H1 (cell line): ENCODE measurements at regions not wholly inside any gene's neighbourhood (a gene's known extent, or its start where the extent isn't known, plus 50 kb on each side); places are given as distances from the start of the nearest gene placed in this dataset.
A peak's percentile ranks its signal among the peaks of the same experiment; 100 is the strongest.

Experiments used
- CTCF ChIA-PET: fragments of 300-600 bp; sonication (Branson Sonifier 250); formaldehyde crosslinking; loops from one replicate; lab custom pipeline; 2021; ENCODE audit not compliant: partially characterized antibody; lab: Charles Lee
- POLR2A ChIA-PET: fragments of 300-600 bp; sonication (Branson Sonifier 250); formaldehyde crosslinking; loops from one replicate; lab custom pipeline; 2021; ENCODE audit warnings: inconsistent platforms; ENCODE audit not compliant: partially characterized antibody; lab: Charles Lee
- DNase-seq, 2 experiments: peaks; one replicate each; pipeline versions ENCODE4 v3.0.0 to v3.0.0-alpha.2; 2010 to 2022; ENCODE audit warnings: low spot score in 2 of 2, low read depth in 1 of 2, mixed read lengths in 1 of 2
- FAIRE-seq: peaks from 2 replicates; lab custom pipeline; 2011; peaks lifted over from hg19 to GRCh38; lab: Jason Lieb, UNC
- H2AFZ ChIP-seq: 2 replicates; pipeline ENCODE4 v1.8.1; 2012; ENCODE audit warnings: low read length, inconsistent platforms
- H2AK5ac ChIP-seq: 2 replicates; pipeline ENCODE4 v1.6.1; 2013; ENCODE audit warnings: low read depth, low read length
- H2BK120ac ChIP-seq: replicated peaks from 2 replicates; pipeline ENCODE3; 2013; ENCODE audit warnings: low read depth, low read length, inconsistent platforms
- H2BK12ac ChIP-seq: 2 replicates; pipeline ENCODE4 v1.6.1; 2013; ENCODE audit warnings: low read depth, low read length
- H2BK15ac ChIP-seq: 2 replicates; pipeline ENCODE4 v1.6.1; 2013; ENCODE audit warnings: low read length
- H2BK20ac ChIP-seq: 2 replicates; pipeline ENCODE4 v1.6.1; 2013; ENCODE audit warnings: low read length
- H2BK5ac ChIP-seq: 2 replicates; pipeline ENCODE4 v1.6.1; 2013; ENCODE audit warnings: low read depth, low read length
- H3K14ac ChIP-seq: 2 replicates; pipeline ENCODE4 v1.6.1; 2013; ENCODE audit warnings: inconsistent platforms; ENCODE audit not compliant: insufficient read length
- H3K18ac ChIP-seq: 2 replicates; pipeline ENCODE4 v1.6.1; 2013; ENCODE audit warnings: low read length; ENCODE audit errors: extremely low read depth
- H3K23ac ChIP-seq: 2 replicates; pipeline ENCODE4 v1.6.1; 2013; ENCODE audit warnings: inconsistent platforms; ENCODE audit not compliant: insufficient read length
- H3K23me2 ChIP-seq: 2 replicates; pipeline ENCODE4 v1.6.1; 2013; ENCODE audit warnings: low read depth, low read length
- H3K27ac ChIP-seq: 2 replicates; pipeline ENCODE4 v1.6.1; 2011; ENCODE audit warnings: low read depth, low read length, inconsistent platforms
- H3K27me3 ChIP-seq, 4 experiments: replicated peaks in 1 of 4; 1 replicate in 1 of 4; 2 replicates in 3 of 4; pipeline versions ENCODE4 v1.6.1 to v1.8.1; 2011 to 2013; ENCODE audit warnings: low read length in 3 of 4, mild to moderate bottlenecking in 3 of 4, inconsistent platforms in 2 of 4, mixed read lengths in 2 of 4, moderate library complexity in 1 of 4; ENCODE audit not compliant: control insufficient read depth in 3 of 4, insufficient read depth in 3 of 4; ENCODE audit errors: extremely low read depth in 1 of 4
- H3K36me3 ChIP-seq, 4 experiments: 2 replicates each; pipeline versions ENCODE4 v1.6.1 to v1.8.1; 2011 to 2013; ENCODE audit warnings: mild to moderate bottlenecking in 4 of 4, low read length in 3 of 4, moderate library complexity in 2 of 4, control low read depth in 1 of 4, inconsistent platforms in 1 of 4; ENCODE audit not compliant: insufficient read depth in 4 of 4, control insufficient read depth in 2 of 4
- H3K4ac ChIP-seq: replicated peaks from 2 replicates; pipeline ENCODE3; 2013; ENCODE audit warnings: low read length, low read depth, mixed read lengths, inconsistent platforms; ENCODE audit not compliant: insufficient read length
- H3K4me1 ChIP-seq, 4 experiments: replicated peaks in 1 of 4; 1 replicate in 1 of 4; 2 replicates in 3 of 4; pipeline versions ENCODE4 v1.6.1 to v1.8.1; 2011 to 2013; ENCODE audit warnings: low read length in 3 of 4, inconsistent platforms in 2 of 4, mixed read lengths in 1 of 4; ENCODE audit not compliant: insufficient read depth in 4 of 4, control insufficient read depth in 3 of 4
- H3K4me2 ChIP-seq, 2 experiments: 2 replicates each; pipeline versions ENCODE4 v1.6.1 to v1.8.1; 2011 to 2013; ENCODE audit warnings: low read depth in 2 of 2, low read length in 2 of 2, control low read depth in 1 of 2, inconsistent platforms in 1 of 2, mild to moderate bottlenecking in 1 of 2; ENCODE audit not compliant: insufficient read depth in 1 of 2
- H3K4me3 ChIP-seq, 4 experiments: fragments of 200-600, 300-600 bp in 1 of 4; sonication (generic), shearing (Covaris generic), sonication (Bioruptor Twin) in 1 of 4; 2 replicates each; pipeline versions ENCODE4 v1.5.1 to v1.8.1; 2011 to 2016; ENCODE audit warnings: low read length in 4 of 4, low read depth in 3 of 4, control low read depth in 2 of 4, inconsistent platforms in 2 of 4, mild to moderate bottlenecking in 2 of 4, mixed read lengths in 1 of 4, moderate library complexity in 1 of 4; ENCODE audit not compliant: insufficient read depth in 2 of 4; ENCODE audit errors: extremely low read depth in 1 of 4
- H3K56ac ChIP-seq: replicated peaks from 2 replicates; pipeline ENCODE3; 2013; ENCODE audit warnings: low read depth, mild to moderate bottlenecking, mixed read lengths, low read length, inconsistent platforms; ENCODE audit not compliant: insufficient read length
- H3K79me1 ChIP-seq: 2 replicates; pipeline ENCODE4 v1.6.1; 2013; ENCODE audit warnings: low read depth, low read length, control low read depth
- H3K79me2 ChIP-seq, 2 experiments: 2 replicates each; pipeline versions ENCODE4 v1.6.1 to v1.8.1; 2012 to 2013; ENCODE audit warnings: low read length in 2 of 2, mild to moderate bottlenecking in 2 of 2, inconsistent platforms in 1 of 2; ENCODE audit not compliant: insufficient read depth in 2 of 2, control insufficient read depth in 1 of 2
- H3K9ac ChIP-seq, 4 experiments: replicated peaks in 1 of 4; 1 replicate in 1 of 4; 2 replicates in 3 of 4; pipeline versions ENCODE4 v1.6.1 to v1.8.1; 2011 to 2013; ENCODE audit warnings: low read depth in 3 of 4, low read length in 3 of 4, control low read depth in 2 of 4, mild to moderate bottlenecking in 2 of 4, moderate library complexity in 2 of 4, inconsistent platforms in 1 of 4; ENCODE audit errors: extremely low read depth in 1 of 4
- H3K9me3 ChIP-seq, 2 experiments: 2 replicates each; pipeline versions ENCODE4 v1.6.1 to v1.8.1; 2012 to 2013; ENCODE audit warnings: mild to moderate bottlenecking in 2 of 2, moderate library complexity in 2 of 2, control low read depth in 1 of 2, inconsistent platforms in 1 of 2, low read depth in 1 of 2, low read length in 1 of 2, mixed read lengths in 1 of 2; ENCODE audit not compliant: insufficient read depth in 2 of 2
- H4K20me1 ChIP-seq, 2 experiments: replicated peaks in 1 of 2; 2 replicates each; pipeline versions ENCODE3 to v1.8.1; 2011 to 2013; ENCODE audit warnings: inconsistent platforms in 2 of 2, low read length in 2 of 2, mild to moderate bottlenecking in 1 of 2; ENCODE audit not compliant: insufficient read depth in 2 of 2, control insufficient read depth in 1 of 2
- H4K5ac ChIP-seq: 2 replicates; pipeline ENCODE4 v1.6.1; 2013; ENCODE audit warnings: low read length, low read depth, mixed read lengths, inconsistent platforms; ENCODE audit not compliant: insufficient read length
- H4K8ac ChIP-seq: 2 replicates; pipeline ENCODE4 v1.8.0; 2013; ENCODE audit warnings: mild to moderate bottlenecking, moderate library complexity, low read length, inconsistent platforms; ENCODE audit not compliant: insufficient read depth; ENCODE audit errors: extremely low read depth
- H4K91ac ChIP-seq: replicated peaks from 2 replicates; pipeline ENCODE3; 2013; ENCODE audit warnings: low read length, mixed read lengths, inconsistent platforms; ENCODE audit not compliant: insufficient read length
- CBX5 ChIP-seq: fragments of 300-800, 300-1000 bp; sonication (generic); IDR thresholded peaks from 2 replicates; pipeline ENCODE4 v1.7.1; 2016; ENCODE audit warnings: antibody characterized with exemption, low read length, low read depth
- CTCF ChIP-seq, 3 experiments: IDR thresholded peaks; 1 replicate in 2 of 3; 2 replicates in 1 of 3; pipeline versions ENCODE4 v1.5.1 to v1.6.1; 2011; ENCODE audit warnings: low read length in 3 of 3, mild to moderate bottlenecking in 3 of 3, inconsistent platforms in 2 of 3, low read depth in 1 of 3, moderate library complexity in 1 of 3; ENCODE audit not compliant: insufficient read depth in 1 of 3; ENCODE audit errors: control extremely low read depth in 1 of 3
- EP300 ChIP-seq, 2 experiments: IDR thresholded peaks; 1 replicate in 1 of 2; 2 replicates in 1 of 2; pipeline ENCODE4 v1.6.1; 2011 to 2012; ENCODE audit warnings: low read depth in 2 of 2, low read length in 2 of 2, mild to moderate bottlenecking in 2 of 2, borderline replicate concordance in 1 of 2, inconsistent platforms in 1 of 2, moderate library complexity in 1 of 2
- JUN ChIP-seq: IDR thresholded peaks from 2 replicates; pipeline ENCODE4 v1.6.1; 2011; ENCODE audit warnings: low read depth, mild to moderate bottlenecking, improper control_type of control experiment, low read length
- MAFK ChIP-seq: IDR thresholded peaks from 2 replicates; pipeline ENCODE4 v1.6.1; 2012; ENCODE audit warnings: low read depth, mild to moderate bottlenecking, improper control_type of control experiment, low read length
- RAD21 ChIP-seq, 2 experiments: IDR thresholded peaks in 1 of 2; conservative IDR thresholded peaks in 1 of 2; 2 replicates each; pipeline ENCODE4 v1.6.1; 2011; ENCODE audit warnings: low read depth in 2 of 2, low read length in 2 of 2, improper control_type of control experiment in 1 of 2, inconsistent platforms in 1 of 2, mild to moderate bottlenecking in 1 of 2, moderate library complexity in 1 of 2
- RFX5 ChIP-seq: IDR thresholded peaks from 2 replicates; pipeline ENCODE4 v1.6.1; 2011; ENCODE audit warnings: low read depth, low read length, improper control_type of control experiment, borderline replicate concordance
- RNF2 ChIP-seq: fragments of 200-900, 300-1000 bp; sonication (generic); IDR thresholded peaks from 2 replicates; pipeline ENCODE4 v1.7.1; 2016; ENCODE audit warnings: borderline replicate concordance, low read depth, mild to moderate bottlenecking, antibody characterized with exemption, low read length; ENCODE audit not compliant: poor library complexity, severe bottlenecking; ENCODE audit errors: missing control alignments
- WGBS, 2 experiments: shearing (Covaris generic) in 1 of 2; methylation state at CpG; one replicate each; pipeline versions ENCODE4 v1.1.6 to v1.1.7; 2013 to 2015; ENCODE audit warnings: low lambda C conversion rate in 2 of 2, mixed read lengths in 2 of 2, inconsistent platforms in 1 of 2, low coverage in 1 of 2, missing lambda C conversion rate in 1 of 2; ENCODE audit not compliant: insufficient replicate concordance in 2 of 2, insufficient coverage in 1 of 2, insufficient read length in 1 of 2; ENCODE audit errors: extremely low coverage in 1 of 2, missing lambda C conversion rate in 1 of 2; 5-methylcytosine and 5-hydroxymethylcytosine counted together

DNA sequence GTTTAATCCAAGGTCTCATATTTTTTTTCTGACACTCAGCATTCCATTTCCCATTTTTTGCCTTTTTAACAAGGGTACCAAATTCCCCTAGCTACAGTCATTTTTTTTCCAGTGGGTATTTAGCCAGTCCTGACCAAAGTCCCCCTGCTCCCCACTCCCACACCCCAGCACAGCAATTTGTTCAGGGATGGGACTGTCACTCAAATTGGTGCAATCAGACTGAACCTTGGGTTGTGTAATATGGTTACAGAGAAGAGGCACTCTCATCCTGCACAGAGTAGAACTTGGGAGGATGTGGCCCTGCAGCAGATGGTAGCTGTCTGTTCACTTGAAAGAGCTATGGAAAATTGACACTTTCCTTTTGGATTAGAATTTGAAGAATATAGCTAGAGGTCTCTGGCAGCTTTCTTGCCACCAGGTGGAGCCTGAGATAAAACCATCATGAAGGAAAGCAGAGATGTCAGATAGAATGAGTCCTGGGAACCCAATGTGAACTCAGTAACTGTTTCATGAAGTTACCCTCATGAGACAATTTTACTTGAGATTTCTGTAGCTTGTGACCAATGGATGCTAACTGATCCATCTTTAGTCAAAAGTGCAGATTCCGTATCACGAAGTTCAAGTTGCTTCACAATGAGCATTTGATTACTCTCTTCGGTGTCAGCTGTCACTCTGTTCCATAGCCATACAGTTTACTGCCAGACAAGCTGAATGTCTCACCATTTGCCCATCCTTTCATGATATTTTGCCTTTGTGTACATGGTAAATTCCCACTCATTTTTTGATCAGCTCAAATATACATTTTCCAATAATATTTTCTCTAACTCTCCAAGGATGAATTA, 394.0 kb upstream of the SYT1 start:
- Histone ChIP-seq H3K27ac (no peak overlapping the region), H2BK120ac (no peak overlapping the region), H3K79me1 (no peaks in the 10 kb centered on the region), H4K8ac (no peak overlapping the region), H3K4me3 (no peak overlapping the region), H4K5ac (no peak overlapping the region), H3K36me3 (no peaks in the 10 kb centered on the region), H3K18ac (no peak overlapping the region), H3K23ac (no peak overlapping the region), H3K9me3 (no peaks in the 10 kb centered on the region), H2BK12ac (no peak overlapping the region), H3K56ac (no peak overlapping the region), H3K27me3 (no peaks in the 10 kb centered on the region), H3K9ac (no peak overlapping the region; a peak in 1 of 7 replicates), H3K23me2 (no peaks in the 10 kb centered on the region), H2AFZ (no peak overlapping the region), H2BK15ac (no peak overlapping the region), H3K4me1 (no peaks in the 10 kb centered on the region), H2BK20ac (no peak overlapping the region), H2BK5ac (no peak overlapping the region), H3K4ac (no peak overlapping the region), H4K91ac (no peak overlapping the region), H3K4me2 (no peak overlapping the region), H3K14ac (no peak overlapping the region), H2AK5ac (no peak overlapping the region), H3K79me2 (no peaks in the 10 kb centered on the region), H4K20me1 (no peaks in the 10 kb centered on the region)
- FAIRE-seq (peak; percentile 93), DNase-seq (no peak)
- 94% methylated on average over 3 of the region's 3 CpGs; no CpG with 5 or more reads in 1 of the 2 experiments for WGBS, 2 experiments
- ChIA-PET CTCF (interaction anchor here (0.6 to 6.8 kb wide), 38 partner anchors 8 to 937 kb away, joined by 3 to 57 read pairs (median 6); no protein-coding TSS in a partner anchor), POLR2A (interaction anchor here (0.8 kb wide), 1 partner anchor 127 kb away, joined by 3 read pairs; no protein-coding TSS in a partner anchor)
- TF ChIP-seq EP300 (IDR thresholded peaks at IDR 0.05; ENCODE audit: borderline replicate concordance in 1 of 2, low read depth in 2 of 2, low read length in 2 of 2): no peak
- TF ChIP-seq RAD21 (IDR thresholded peaks at IDR 0.05 in 1 of 2, conservative IDR thresholded peaks at IDR 0.05 in 1 of 2; ENCODE audit: low read depth in 2 of 2, low read length in 2 of 2): peak; percentile 67 to 71
- TF ChIP-seq MAFK: no peak
- TF ChIP-seq RFX5: no peak
- no peak for TF ChIP-seq JUN
- peak in 2 of 3 experiments; percentile 60 to 61; a peak in 2 of 4 replicates for TF ChIP-seq CTCF (IDR thresholded peaks at IDR 0.05; ENCODE audit: control extremely low read depth in 1 of 3, insufficient read depth in 1 of 3, low read depth in 1 of 3, low read length in 3 of 3)
- TF ChIP-seq CBX5: no peak
- TF ChIP-seq RNF2: no peak
